Stimulated activated effector memory CD8-positive, alpha-beta T cell treated with anti-CD3 and anti-CD28 coated beads, Interleukin-12 subunit alpha, Interleukin-12 subunit beta, amount 100 ng/mL, for 72 hours (primary cell): ENCODE measurements at regions not wholly inside any gene's neighbourhood (a gene's known extent, or its start where the extent isn't known, plus 50 kb on each side); places are given as distances from the start of the nearest gene placed in this dataset.
"Not testable (repeated sequence)": the region's sequence is repeated elsewhere in the genome, so short reads cannot be mapped to it uniquely, and the experiment has no call there.

Experiments used
- ATAC-seq: fragments of 150-1000 bp; cut with Tn5 transposase; 2 replicates; pipeline ENCODE4 v1.10.0; 2021
- DNase-seq, 2 donors: peaks; one replicate each; pipeline ENCODE4 v3.0.0; 2021 to 2022; ENCODE audit warnings: low spot score in 2 of 2
- H3K27ac Mint-ChIP-seq: one replicate; pipeline ENCODE4 v1.8.0; 2022; ENCODE audit warnings: mild to moderate bottlenecking, mixed read lengths
- H3K36me3 Mint-ChIP-seq: one replicate; pipeline ENCODE4 v1.8.0; 2022; ENCODE audit warnings: mild to moderate bottlenecking, mixed read lengths
- H3K4me1 Mint-ChIP-seq: one replicate; pipeline ENCODE4 v1.8.0; 2022; ENCODE audit warnings: mixed read lengths
- H3K4me3 Mint-ChIP-seq: one replicate; pipeline ENCODE4 v1.8.0; 2022; ENCODE audit warnings: mild to moderate bottlenecking, mixed read lengths
- H3K9me3 Mint-ChIP-seq: one replicate; pipeline ENCODE4 v1.8.0; 2022; ENCODE audit warnings: mixed read lengths

- not testable (repeated sequence) for H3K27ac Mint-ChIP-seq, H3K4me3 Mint-ChIP-seq, DNase-seq, H3K9me3 Mint-ChIP-seq, H3K36me3 Mint-ChIP-seq, ATAC-seq, H3K4me1 Mint-ChIP-seq
These were observed 225.6 kb downstream of the BCL2L11 start for GRCh38 chr2:111346018-111346930.

DNA sequence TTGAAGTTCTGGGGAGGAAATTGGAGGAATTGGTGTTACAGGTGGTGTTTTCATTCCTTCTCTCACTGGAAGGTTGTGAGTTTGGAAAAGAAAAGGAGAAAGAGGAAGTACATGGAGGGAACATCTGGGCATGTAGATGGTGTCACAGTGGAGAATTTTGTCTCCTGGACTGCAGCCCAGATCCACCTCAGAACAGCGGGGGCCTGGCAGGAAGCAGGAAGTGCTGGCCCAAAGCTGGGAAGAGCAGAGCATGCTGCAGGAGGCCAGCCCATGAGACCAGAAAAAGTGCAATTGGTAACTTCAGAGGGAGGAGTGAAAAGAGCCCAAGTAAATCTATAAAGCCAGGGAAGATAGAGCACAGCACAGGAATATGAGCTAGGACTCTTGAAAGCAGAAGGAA is 227.0 kb downstream of the BCL2L11 start:
- H3K36me3 Mint-ChIP-seq, H3K27ac Mint-ChIP-seq, DNase-seq, H3K4me1 Mint-ChIP-seq, H3K4me3 Mint-ChIP-seq, ATAC-seq, H3K9me3 Mint-ChIP-seq: not testable (repeated sequence)

DNA sequence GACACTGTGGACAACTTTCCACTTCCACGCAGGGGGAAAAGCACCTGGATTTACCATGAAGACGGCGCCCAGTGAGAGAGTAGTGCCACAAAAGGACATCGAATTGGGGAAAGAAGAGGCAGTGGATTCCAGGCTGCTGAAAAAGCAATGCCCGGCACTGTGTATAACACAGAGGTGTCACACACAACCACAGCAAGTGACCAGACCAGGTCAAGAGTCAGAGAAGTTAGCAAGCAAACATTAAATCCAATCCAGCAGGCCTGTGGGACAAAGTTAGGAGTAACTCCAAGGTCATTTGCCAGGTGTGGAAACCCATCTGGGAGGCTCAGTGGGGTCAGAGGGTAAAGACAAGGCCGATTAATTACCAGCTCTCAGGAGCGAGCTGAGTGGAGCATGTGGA is 227.6 kb downstream of the BCL2L11 start:
- H3K4me3 Mint-ChIP-seq, H3K36me3 Mint-ChIP-seq, H3K27ac Mint-ChIP-seq, H3K9me3 Mint-ChIP-seq, H3K4me1 Mint-ChIP-seq, ATAC-seq, DNase-seq: not testable (repeated sequence)

DNA sequence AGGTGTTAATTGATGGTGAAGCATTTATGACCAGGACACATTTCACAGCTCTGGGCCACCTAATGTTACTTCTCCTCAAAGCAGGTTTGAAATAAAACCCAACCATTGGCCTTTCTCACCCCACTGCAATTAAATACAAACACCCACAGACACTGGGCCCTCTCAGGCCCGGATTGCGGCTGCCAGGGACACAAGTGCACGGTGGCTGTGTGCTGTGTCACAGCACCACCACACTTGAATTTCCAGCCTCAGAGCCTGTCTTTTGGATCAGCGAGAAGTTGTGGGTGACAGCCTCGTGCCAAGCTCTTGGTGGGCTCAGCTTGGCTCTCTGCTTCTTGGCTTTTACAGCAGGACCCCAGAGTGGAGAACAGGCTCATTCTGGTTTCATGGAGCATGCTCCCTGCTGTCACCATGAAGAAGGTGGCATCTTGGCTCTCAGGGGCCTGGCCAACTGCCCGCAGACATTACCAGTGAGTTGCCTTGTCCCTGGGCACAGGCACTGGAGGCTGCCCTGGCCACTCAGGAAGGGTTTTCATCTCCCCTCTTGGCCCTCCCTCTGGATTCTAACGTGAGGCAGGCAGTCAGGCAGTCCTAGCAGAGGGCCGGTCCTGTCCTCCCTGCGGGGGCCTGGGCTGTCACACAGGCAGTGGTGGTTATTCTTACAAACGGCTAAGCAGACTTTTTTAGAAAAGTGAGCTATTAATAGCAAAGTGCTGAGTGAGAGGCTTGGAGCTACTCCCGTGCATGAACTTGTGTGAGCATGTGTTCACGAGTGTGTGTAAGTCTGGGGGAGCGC is 234.5 kb downstream of the BCL2L11 start:
- not testable (repeated sequence) for H3K27ac Mint-ChIP-seq, H3K36me3 Mint-ChIP-seq, H3K9me3 Mint-ChIP-seq, H3K4me3 Mint-ChIP-seq, ATAC-seq, DNase-seq, H3K4me1 Mint-ChIP-seq

GRCh38 chr2:111355823-111356511 is 235.3 kb downstream of the BCL2L11 start:
- DNase-seq, H3K27ac Mint-ChIP-seq, H3K9me3 Mint-ChIP-seq, H3K4me1 Mint-ChIP-seq, H3K36me3 Mint-ChIP-seq, H3K4me3 Mint-ChIP-seq, ATAC-seq: not testable (repeated sequence)

- not testable (repeated sequence) for H3K4me1 Mint-ChIP-seq, DNase-seq, ATAC-seq, H3K27ac Mint-ChIP-seq, H3K4me3 Mint-ChIP-seq, H3K36me3 Mint-ChIP-seq, H3K9me3 Mint-ChIP-seq
These were observed 235.9 kb downstream of the BCL2L11 start for GRCh38 chr2:111356512-111357031.

DNA sequence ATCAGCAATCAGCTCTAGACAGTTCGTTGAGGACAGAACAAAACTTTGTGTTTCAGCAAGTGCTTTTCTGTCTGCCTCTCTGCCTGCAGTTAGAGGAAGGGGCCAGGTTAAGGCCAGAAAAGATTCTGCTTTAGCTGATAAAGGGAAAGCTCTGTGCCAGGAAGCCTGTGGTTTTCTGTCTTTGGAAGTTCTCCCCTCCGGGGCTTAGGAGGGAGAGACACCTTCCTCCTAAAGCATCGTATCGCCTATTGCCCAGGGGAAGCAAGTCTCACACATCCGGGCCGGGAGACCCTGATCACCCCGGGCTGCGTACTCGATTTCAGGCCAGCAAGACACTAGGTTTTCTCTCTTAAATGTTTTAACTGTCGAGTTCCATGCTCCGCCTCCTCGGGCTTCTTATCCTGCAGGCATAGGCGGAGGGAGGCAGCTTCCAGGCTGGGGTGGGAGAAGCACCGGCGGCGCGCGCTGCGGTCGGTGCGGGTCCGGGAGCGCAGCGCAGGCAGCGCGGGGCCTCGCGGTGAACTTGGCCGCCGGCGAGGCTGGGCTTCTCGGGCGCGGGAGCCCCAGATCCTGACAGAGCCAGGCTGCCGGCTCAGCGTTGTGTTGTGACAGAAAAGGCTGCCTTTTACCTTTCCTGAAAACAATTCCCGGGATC is 245.4 kb downstream of the BCL2L11 start:
- DNase-seq, H3K4me3 Mint-ChIP-seq, H3K4me1 Mint-ChIP-seq: not testable (repeated sequence)

GRCh38 chr2:111366641-111367029 is 245.9 kb downstream of the BCL2L11 start:
- H3K9me3 Mint-ChIP-seq, H3K36me3 Mint-ChIP-seq, H3K4me3 Mint-ChIP-seq: not testable (repeated sequence)

More for the DNA sequence above, 245.4 kb downstream of the BCL2L11 start:
- H3K9me3 Mint-ChIP-seq, H3K36me3 Mint-ChIP-seq, H3K27ac Mint-ChIP-seq, ATAC-seq: not testable (repeated sequence)

DNA sequence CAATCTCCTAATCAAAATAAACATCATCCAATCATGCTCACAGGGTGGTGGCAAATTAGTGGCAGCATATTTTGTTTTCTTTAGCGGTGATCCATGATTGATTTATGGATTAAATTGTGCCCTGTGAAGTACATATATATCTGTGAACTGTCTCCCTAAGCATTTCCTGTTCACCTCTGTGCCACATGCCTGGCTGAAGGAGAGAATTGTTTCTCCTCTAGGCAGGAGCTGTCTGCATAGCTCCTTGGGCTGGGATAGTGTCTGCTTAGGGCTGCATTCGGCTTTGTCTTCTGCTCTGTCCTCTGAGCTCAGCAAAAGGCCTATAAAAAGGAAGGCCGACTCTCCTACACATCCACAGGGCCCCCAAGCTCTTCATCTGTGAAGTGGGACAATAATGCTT is 246.4 kb downstream of the BCL2L11 start:
- DNase-seq, H3K36me3 Mint-ChIP-seq, H3K9me3 Mint-ChIP-seq, H3K4me1 Mint-ChIP-seq, H3K27ac Mint-ChIP-seq, H3K4me3 Mint-ChIP-seq, ATAC-seq: not testable (repeated sequence)

More at GRCh38 chr2:111366641-111367029, 245.9 kb downstream of the BCL2L11 start:
- not testable (repeated sequence) for H3K27ac Mint-ChIP-seq, ATAC-seq, H3K4me1 Mint-ChIP-seq, DNase-seq

- H3K36me3 Mint-ChIP-seq, H3K9me3 Mint-ChIP-seq, H3K4me3 Mint-ChIP-seq, ATAC-seq, H3K27ac Mint-ChIP-seq, DNase-seq, H3K4me1 Mint-ChIP-seq: not testable (repeated sequence)
These were observed 247.2 kb downstream of the BCL2L11 start for GRCh38 chr2:111367871-111368270.

- ATAC-seq, DNase-seq, H3K4me1 Mint-ChIP-seq, H3K36me3 Mint-ChIP-seq, H3K27ac Mint-ChIP-seq, H3K9me3 Mint-ChIP-seq, H3K4me3 Mint-ChIP-seq: not testable (repeated sequence)
These were observed 247.6 kb downstream of the BCL2L11 start for GRCh38 chr2:111368288-111368687.

DNA sequence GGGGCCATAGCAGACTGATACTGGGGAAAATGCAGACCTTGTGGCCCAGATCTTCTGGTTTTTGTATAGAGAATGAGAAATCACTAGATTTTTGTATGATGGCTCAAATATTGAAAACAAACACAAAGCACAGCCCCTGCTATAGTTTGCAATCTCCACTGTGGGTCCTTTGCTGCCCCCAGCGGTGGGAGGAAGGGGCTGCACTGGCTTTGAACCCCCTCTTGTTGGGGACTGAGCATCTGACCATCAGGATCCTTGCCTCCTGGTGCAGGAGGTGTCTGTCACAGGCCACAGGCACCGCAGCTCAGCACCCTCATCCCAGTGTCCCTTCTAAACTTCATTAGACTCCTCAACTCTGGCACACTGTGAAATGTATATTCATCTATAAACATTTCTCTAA is 252.3 kb downstream of the BCL2L11 start:
- ATAC-seq, H3K4me3 Mint-ChIP-seq, DNase-seq, H3K4me1 Mint-ChIP-seq, H3K36me3 Mint-ChIP-seq, H3K9me3 Mint-ChIP-seq, H3K27ac Mint-ChIP-seq: not testable (repeated sequence)

- H3K27ac Mint-ChIP-seq, H3K4me3 Mint-ChIP-seq, H3K9me3 Mint-ChIP-seq, H3K4me1 Mint-ChIP-seq, DNase-seq, H3K36me3 Mint-ChIP-seq: not testable (repeated sequence)
- peak; percentile 43 for ATAC-seq
These were observed 253.3 kb downstream of the BCL2L11 start for GRCh38 chr2:111373989-111374388.

DNA sequence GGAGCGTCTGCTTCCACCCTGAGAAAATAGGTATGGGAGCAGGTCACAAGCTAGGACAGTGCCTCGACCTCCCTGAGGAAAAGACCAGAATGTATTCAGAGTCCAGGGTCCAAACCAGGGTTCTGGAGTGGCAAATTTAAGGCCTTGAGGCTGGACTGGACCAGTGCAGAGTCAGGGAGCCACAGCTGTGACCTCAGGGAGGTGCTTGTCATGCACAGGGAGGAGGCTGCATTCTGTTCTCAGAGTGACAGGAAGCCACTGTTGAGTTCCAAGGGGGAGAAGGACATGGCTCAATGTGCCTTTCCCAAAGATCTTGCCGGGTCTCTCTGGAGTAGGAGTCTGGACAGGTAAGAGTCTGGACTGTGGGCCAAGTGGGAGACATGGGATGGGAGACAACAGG is 254.0 kb downstream of the BCL2L11 start:
- H3K27ac Mint-ChIP-seq, H3K36me3 Mint-ChIP-seq, H3K4me3 Mint-ChIP-seq, H3K4me1 Mint-ChIP-seq, H3K9me3 Mint-ChIP-seq, DNase-seq: not testable (repeated sequence)
- peak; percentile 42 for ATAC-seq
